ENCODE measurements at regions not wholly inside any gene's neighbourhood (a gene's known extent, or its start where the extent isn't known, plus 50 kb on each side); places are given as distances from the start of the nearest gene placed in this dataset.
A peak's percentile ranks its signal among the peaks of the same experiment; 100 is the strongest.

DNA sequence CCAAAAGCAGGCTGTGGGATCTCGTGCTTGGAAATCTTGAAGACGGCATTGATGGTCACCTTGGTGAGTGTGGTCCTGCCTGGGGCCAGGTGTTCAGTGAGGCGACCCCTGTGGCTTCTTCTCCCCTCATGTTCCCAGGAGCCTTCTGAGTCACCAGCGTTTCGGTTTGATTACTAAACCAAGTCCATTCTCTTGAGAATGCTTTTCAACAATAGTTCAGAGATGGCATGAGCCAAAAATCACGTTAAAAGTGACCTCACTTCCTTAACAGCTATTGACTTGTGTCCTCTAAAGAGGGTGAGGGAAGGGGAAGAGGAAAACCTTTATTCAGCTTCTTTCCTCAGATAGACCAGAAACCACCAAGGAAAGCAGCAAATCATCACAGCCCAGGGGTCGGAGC lies 315.2 kb downstream of the GATA3 start:
- DNase-seq (ENCODE audit: insufficient read length, low spot score) = no peak
- no peak for FAIRE-seq

DNA sequence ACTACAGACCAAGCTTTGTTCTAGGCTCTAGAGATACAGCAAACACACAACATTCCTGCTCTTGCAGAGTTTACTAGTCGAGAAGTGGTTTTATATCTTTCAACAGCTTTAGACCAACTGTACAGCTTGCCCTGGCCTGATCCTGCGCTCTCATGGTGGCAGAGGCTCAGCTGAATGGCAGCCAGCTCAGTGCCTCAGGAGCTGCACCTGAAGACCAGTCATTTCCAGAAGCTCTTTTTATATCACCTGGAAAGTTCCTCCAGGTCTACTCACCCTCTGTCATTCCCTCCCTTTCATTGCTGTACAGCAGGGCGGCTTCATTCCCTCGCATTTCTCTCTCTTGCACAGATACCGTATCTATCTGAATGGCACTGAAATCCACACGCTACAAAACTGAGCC lies 319.8 kb downstream of the GATA3 start:
- DNase-seq (ENCODE audit: insufficient read length, low spot score) (no peak), FAIRE-seq (no peak)

DNA sequence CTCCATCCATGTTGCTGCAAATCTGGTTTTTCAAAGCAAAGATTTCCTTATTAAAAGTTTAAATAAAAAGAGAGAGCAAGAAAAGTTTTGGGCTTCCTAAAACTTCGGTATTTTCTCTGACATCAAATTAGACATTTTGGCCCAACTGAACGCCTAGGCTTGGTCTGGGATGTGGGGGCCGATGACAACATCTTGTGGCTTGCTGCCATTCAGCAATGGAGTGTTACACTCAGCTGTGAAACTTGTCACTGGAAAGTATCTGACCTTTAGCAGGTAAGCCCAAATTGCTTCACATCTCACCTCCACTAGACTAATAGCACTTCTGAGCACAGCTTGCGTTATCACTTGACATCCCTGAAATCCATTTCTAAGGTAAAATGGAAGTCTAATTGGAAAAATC lies 320.6 kb downstream of the GATA3 start:
- no peak for FAIRE-seq
- no peak for DNase-seq (ENCODE audit: insufficient read length, low spot score)

DNA sequence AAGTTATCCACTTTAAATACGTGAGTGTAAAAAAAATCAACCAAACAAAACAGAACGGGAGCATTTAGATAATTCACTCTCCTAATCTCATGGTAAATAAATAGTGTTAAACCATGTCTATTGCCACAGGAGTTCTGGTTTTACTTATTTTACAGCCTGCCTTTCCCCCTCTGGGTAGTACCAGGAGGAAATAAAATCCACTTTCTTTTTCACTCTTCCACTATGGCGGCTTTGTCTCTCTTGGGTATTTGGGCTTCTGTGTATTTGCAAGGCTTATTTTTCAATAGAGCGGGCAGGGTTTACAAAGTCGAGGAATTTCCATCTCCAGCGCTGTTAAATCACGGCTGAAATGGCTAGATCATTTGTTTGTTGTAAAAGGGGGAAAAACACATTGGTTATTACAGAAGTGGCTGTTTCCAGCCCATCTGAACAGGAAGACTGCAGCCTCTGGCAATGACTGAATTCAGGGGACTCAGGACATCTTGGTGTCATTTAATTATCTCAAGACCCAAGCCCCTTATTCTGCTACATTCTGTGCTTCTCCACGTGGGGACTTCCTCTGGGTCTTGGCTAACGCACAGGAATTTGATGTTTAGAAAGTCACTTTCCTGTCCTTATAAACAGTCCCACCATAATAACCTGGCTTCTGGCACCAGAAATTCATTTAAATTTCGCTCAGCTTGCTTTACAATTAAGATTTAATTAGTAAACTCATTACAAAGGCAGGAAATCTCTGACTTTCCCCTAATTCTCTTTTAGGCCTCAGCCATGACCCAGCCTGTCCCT lies 323.9 kb downstream of the GATA3 start:
- FAIRE-seq (no peak), DNase-seq (ENCODE audit: insufficient read length, low spot score) (no peak)

DNA sequence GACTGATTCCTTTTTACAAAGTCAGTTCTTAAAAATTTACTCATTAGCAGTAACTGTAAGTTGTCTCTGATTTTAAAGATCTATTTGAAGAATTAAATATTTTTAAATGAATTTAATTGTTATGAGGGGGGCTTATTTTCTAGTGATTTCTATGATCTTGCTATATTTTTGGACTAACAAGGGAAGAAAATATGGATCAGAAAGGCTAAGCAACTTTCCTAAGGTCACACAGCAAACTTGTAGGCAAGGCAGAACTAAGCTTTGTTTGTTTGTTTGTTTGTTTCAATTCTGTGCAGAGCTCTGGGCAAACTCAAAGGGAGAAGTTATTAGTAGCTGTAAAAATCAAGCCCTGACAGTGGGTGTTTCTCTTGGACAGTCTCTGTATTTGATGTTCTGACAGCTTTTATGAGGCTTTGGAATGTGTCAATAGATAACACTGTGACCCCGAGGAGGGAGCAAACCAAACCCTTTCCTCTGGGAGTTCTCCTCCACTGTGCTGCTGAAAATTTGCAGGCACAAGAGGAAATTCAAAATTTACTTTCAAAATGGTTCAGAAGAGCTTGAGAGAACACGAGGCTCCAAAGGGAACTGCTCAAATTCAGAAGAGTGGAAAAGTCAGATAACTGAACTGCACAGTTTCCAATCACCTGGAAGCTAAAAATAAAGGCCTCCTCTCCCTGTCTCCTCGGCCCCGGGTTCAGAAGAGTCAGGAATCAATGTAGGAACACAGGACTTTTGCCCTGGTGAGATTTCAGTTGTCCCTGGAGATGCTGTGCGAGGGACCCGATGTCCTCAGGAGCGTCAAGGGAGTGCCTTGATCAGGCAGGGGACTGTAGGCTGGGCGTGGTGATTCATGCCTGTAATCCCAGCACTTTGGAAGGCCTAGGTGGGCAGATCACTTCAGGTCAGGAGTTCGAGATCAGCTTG lies 325.7 kb downstream of the GATA3 start:
- no peak for DNase-seq (ENCODE audit: insufficient read length, low spot score)
- no peak for FAIRE-seq

DNA sequence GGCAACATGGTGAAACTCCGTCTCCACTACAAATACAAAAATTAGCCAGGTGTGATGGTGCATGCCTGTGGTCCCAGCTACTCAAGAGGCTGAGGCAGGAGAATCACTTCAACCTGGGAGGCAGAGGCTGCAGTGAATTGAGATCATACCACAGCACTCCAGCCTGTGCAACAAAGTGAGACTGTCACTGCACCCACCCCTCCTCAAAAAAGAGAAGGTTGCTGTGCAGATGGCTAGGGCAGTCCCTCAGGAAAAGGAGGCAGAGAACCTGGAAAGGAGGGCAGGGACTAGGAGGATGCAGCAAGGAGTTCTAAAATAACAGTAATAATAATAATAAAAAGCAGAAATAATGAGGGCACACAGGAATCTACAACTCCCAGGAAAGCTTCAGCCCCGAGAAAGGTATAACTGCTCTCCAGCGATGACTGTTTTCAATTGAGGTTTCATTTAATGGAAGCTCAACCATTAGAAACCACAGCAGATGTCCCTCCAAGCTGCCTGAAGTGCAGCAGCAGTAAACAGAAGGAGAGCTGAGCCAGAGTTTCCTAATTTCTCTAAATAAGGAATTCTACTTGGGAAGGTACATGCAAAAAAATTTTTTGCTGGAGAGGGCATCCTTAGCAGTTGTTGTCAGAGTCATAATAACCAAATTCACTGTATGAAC lies 326.5 kb downstream of the GATA3 start:
- DNase-seq (ENCODE audit: insufficient read length, low spot score) = no peak
- FAIRE-seq = no peak

DNA sequence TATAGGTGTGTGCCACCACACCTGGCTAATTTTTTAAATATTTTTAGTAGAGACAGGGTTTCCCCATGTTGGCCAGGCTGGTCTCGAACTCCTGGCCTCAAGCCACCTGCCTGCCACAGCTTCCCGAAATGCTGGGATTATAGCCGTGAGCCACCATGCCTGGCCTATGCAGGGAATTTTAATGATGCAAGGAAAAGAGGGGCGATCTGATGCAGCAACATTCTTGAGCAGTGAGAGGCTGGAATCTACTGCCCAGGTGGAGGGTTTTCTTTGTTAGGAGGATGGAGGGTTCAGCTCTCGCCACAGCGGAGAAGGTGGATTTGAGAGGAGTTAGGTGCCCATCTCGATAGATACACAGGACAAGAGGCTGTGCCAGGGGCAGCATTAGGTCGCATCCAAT lies 332.3 kb downstream of the GATA3 start:
- FAIRE-seq = no peak
- no peak for DNase-seq (ENCODE audit: insufficient read length, low spot score)

DNA sequence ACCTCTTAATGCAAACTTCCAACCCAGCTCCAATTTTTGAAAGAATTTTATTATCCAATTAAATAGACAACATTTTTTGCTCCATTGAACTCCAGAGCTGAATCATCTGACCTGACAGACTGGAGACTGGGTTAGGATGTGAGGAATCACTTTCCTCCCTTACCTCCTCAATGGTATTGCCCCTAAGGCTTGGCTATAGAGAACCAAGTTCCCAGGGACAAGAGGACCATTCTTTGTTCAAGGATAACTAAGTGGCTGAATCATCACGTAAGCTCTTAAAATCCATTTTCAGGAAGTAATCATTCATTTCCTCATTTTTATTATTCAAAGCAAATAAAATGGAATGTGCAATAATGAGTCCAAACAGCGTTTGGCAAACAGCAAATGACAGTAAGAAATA lies 335.1 kb downstream of the GATA3 start:
- FAIRE-seq = no peak
- DNase-seq (ENCODE audit: insufficient read length, low spot score) = peak; percentile 45

DNA sequence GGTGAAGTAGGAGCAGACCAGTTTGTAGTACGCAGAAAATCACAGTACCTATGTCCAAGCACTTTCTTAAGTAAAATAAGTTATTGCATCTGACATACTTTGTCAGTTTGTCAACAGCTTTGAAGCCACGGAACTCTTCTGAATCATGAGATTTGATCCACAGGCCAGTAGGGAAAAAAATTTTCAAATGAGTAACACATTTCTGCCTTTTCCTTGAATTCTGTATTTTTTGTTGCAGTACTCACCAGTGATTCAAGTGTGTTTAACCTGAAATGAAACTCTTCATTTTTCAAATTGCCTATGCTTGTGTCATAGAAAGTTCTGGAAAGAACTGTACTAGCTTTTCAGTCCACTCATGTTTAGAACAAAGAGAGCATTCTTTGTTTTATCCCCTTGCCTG lies 337.7 kb downstream of the GATA3 start:
- FAIRE-seq (no peak), DNase-seq (ENCODE audit: insufficient read length, low spot score) (no peak)

DNA sequence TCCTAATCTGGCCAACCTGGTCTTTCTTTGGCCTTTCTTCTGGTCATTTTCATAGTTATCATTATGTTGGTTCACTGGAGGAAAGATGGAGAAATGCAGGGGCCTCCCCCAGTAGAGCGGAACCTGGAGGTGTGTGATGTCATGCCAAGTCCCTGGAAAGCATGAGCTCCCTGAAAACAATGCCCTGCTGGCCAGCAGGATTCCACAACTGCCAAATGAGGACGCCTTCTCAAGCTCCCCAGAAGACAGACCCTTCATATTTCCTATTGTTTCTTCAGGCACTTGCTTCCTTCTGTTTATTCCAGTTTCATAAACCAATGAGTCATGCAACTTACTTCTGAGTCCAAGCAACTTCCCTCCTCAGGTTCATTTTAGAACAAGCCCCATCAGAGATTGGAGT lies 339.0 kb downstream of the GATA3 start:
- DNase-seq (ENCODE audit: insufficient read length, low spot score) = no peak
- FAIRE-seq = no peak

DNA sequence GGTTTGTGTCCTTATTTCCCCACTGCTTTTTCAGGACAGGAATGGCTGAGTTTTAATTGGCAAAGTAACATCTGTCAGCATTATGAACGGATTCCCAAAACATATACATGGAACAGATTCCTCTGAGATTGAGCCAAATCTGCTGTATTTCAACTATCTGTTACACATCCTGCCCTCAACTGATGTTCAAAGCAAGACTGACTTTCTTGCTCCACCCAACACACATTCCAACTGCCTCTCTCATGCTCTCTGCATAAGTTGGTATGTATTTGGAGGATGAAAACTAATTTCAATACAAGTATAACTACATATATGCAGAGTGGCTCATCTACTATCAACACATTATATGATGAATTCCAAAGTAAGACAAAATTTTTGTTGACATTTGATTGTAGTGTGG lies 342.2 kb downstream of the GATA3 start:
- no peak for DNase-seq (ENCODE audit: insufficient read length, low spot score)
- peak; percentile 46 for FAIRE-seq

DNA sequence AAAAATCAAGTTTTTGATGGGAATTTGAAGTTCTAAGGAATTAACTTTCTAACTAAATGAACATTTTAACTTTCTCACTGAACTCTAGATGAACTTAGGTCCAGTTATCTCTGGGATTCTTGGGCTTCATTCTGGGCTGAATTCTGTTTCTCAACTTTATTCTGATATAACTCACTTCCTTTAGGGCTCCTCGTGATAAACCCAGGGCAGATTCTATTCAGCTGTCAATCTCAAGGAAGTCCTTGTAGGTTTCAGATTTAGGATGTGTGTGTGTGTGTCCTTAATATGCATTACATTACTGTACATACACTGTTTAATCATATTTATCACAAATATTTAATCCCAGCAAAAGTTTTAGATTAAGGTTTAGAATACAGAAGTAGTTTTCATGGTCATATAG lies 344.3 kb downstream of the GATA3 start:
- DNase-seq (ENCODE audit: insufficient read length, low spot score) = no peak
- no peak for FAIRE-seq

DNA sequence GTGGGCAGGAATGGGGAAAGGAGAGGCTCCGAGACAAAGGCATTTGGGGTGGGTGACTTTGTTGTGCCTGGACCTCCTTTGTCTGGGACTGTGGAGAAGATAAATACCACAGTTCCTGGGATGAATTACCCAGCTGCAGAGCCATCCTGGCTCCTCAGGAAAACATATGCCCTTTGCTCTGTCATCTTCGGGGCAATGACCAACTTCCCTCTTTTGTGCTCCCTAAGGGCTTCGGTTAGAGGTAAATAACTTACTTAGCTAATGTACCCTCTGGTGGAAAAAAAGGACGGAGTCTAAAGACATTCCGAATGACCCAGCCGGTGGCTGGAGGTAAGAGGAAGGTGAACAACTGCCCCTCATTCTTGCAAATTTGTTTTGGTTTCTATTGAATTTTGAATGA lies 345.7 kb downstream of the GATA3 start:
- DNase-seq (ENCODE audit: insufficient read length, low spot score) (no peak), FAIRE-seq (no peak)

DNA sequence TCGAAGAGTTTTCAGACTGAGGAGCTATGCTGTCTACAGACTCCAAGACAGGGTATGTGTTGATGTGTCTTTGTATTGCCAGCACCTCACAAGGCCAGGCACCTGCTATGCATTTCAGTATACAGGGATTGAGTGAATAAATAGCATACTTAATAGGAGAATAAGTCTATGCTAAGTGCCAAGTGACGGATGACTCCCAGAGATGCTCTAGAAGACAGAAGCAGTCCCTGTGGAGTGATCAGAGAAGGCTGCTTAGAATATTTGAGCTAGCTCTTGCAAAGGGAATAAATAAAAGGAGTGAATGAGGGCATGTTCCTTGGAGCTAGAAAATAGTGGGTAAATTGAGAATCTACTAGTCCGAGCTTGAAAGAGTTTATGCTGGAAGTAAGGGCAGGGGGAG lies 346.4 kb downstream of the GATA3 start:
- FAIRE-seq (no peak), DNase-seq (ENCODE audit: insufficient read length, low spot score) (no peak)

DNA sequence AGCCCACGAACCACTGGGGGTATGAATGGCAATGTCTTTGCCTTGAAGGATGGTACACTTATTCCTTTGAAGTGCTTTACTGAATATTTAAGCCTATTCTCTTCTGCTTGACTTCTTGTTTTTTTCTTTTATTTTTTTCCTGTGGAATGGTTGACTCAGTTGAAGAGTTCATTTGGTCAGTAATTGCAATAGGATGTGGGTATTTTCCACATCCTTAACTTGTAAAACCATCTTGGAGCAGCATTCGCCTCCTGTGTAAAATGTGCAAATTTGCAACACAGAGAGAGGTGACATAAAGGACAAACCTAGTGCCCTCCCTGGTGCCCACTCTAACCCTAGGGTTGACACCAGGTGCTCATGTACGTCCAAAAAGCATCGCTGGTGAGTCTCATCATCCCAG lies 347.0 kb downstream of the GATA3 start:
- FAIRE-seq (no peak), DNase-seq (ENCODE audit: insufficient read length, low spot score) (no peak)

DNA sequence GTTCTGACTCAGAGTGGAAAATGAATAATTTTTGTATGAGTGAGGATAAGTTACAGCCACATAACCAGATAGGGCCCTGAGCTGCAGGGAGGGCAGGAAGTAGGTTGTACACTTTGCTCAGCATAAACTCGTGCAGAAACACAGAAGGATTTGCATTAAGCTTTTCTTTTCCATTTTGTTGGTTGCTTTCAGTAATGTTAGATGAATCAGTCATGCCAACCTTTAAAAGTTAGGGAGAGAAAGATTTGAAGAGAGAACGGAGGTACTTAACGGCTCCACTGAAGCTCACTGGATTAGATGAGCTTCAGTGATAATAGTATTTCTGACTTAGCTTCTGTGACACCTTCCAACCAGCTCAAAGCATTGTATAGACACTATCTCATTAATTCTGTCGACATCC lies 348.1 kb downstream of the GATA3 start:
- no peak for DNase-seq (ENCODE audit: insufficient read length, low spot score)
- FAIRE-seq = no peak

DNA sequence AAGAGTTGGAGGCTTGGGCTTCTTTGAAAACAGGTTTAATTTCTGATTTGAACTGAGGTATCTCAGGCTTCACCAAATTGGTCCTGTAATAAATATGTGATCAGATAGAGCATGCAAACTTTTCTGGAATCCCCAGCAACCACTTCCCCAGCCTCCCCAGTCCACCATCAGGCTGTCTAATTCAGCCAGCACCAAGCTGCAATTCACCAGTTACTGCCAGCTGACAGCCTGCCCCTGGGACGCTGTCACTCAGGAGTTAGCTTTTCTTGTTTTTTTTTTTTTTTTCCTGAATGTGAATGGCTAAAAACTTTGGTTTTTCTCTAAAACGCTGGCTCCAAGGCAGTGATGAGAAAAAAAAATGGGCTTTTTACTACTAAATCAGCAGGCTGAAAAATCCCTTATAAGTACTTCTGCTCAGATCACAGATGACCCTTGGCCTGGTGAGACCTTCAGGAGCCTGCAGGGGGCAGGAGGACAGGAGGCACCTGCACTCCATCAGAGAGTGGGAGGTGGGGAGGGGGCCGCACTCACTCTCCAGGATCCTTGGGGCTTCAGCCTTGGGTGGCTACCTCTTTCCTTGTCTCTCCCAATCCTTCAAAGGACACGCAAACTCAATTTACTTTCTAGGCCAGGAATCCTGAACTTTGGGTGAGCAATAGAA lies 349.4 kb downstream of the GATA3 start:
- no peak for FAIRE-seq
- no peak for DNase-seq (ENCODE audit: insufficient read length, low spot score)

DNA sequence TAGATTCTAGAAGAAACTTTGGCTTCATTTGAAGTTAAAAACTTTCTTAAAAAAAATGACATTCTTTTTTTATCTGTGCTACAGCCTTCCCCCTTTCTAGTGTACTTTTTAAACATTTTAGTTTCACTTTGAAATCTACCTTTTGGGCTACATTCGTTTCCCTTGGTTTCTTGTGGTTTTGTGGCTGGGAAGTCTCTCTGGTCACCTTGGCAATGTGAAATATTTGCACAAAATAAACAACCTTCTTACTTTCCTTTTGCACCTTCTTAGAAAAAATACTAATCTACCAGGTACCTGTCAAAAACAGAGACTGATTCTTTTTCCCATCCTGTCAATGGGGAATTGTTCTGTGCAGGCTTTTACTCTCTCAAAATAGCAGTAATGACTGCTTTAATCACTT lies 350.2 kb downstream of the GATA3 start:
- FAIRE-seq (no peak), DNase-seq (ENCODE audit: insufficient read length, low spot score) (no peak)

DNA sequence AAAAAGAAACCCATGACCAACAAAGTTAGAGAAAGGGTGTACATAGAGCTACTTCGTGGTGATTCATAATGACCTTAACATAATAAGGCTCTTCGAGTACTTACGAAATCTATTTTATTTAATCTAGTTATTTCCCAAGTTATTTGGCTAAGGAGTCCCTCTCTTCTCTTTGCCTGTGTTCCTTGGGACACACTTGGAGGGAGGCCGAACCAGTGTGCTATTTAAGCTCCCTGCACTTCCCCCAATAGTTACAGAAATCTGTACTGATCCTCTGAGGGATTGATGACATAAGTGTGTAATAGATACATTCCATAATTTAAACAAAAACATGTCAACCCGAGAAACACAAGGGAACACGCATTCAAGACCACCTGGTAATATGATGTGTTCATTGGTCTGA lies 351.1 kb downstream of the GATA3 start:
- DNase-seq (ENCODE audit: insufficient read length, low spot score) = no peak
- no peak for FAIRE-seq

DNA sequence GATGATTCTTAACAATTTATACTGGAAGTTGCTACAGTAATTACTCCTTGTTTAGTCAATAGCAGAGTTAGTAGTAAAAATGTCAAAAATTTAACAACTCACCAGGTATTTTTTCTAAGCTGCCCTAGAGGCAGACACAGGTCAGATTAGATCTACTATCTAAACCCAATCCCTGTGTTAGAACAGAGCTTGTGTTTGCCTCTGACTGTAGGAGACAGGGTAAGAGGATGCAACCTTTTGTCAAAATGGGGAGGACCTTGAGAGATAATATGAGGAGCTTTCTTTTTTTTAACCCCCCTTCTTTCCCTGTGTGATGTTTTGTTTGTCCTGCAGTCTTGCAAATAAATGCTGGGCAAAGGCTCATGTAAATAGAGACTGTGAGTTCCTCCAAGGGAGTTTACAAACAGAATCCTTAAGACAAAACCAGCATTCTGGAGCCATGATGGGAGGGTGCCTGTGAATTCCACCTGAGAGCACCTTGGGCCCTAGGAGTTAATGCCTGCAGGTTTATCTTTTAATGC lies 353.1 kb downstream of the GATA3 start:
- DNase-seq (ENCODE audit: insufficient read length, low spot score) (no peak), FAIRE-seq (no peak)

DNA sequence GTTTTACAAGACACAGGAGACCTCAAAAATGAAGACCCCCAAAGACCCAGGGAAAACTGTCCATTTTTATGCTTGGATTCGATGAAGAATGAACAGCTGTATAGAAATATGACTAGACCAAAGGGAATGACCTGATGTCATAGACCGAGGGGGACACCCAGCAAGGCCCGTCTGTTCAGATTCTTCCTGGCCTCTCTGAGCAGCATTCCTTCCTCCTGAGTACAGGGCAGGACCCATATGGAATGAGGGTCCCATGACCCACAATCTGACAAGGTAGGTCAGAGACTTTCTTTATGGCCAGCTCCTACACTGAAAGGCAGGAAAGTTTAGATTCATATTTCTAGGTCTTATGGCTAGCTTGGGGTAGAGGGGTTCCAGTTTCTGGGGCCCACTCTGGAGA lies 356.0 kb downstream of the GATA3 start:
- FAIRE-seq (no peak), DNase-seq (ENCODE audit: insufficient read length, low spot score) (no peak)

Measured in HTR-8/SVneo (cell line).